Activated CD4-positive, CD25-positive, alpha-beta regulatory T cell treated with anti-CD3 and anti-CD28 coated beads, Interleukin-2, amount 50 U/mL, for 24 hours (primary cell): ENCODE measurements at regions not wholly inside any gene's neighbourhood (a gene's known extent, or its start where the extent isn't known, plus 50 kb on each side); places are given as distances from the start of the nearest gene placed in this dataset.
"Not testable (repeated sequence)": the region's sequence is repeated elsewhere in the genome, so short reads cannot be mapped to it uniquely, and the experiment has no call there.

Source experiments
- ATAC-seq, 2 donors: fragments of 150-1000 bp; cut with Tn5 transposase; one replicate each; pipeline ENCODE4 v1.10.0; 2021; ENCODE audit warnings: mild to moderate bottlenecking in 1 of 2, moderate library complexity in 1 of 2

- not testable (repeated sequence) for ATAC-seq
Observed at GRCh38 chr7:128561116-128561722, 84.7 kb downstream of the METTL2B start.

DNA sequence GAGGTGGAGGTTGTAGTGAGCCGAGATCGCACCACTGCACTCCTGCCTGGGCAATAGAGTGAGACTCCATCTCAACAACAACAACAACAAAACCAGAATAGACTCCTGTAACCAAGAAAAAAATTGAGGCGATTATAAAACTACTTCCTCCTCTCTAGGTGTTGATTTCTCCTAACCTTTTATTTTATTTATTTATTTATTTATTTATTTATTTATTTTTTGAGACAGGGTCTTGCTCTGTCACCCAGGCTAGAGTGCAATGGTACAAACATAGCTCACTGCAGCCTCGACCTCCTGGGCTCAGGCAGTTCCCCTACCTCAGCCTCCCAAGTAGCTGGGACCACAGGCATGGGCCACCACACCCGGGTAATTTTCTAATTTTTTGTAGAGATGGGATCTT, 86.2 kb downstream of the METTL2B start:
- not testable (repeated sequence) for ATAC-seq

- peak in 1 of 2 donors; percentile 38 for ATAC-seq
Observed at GRCh38 chr7:128564123-128564700, 87.7 kb downstream of the METTL2B start.

DNA sequence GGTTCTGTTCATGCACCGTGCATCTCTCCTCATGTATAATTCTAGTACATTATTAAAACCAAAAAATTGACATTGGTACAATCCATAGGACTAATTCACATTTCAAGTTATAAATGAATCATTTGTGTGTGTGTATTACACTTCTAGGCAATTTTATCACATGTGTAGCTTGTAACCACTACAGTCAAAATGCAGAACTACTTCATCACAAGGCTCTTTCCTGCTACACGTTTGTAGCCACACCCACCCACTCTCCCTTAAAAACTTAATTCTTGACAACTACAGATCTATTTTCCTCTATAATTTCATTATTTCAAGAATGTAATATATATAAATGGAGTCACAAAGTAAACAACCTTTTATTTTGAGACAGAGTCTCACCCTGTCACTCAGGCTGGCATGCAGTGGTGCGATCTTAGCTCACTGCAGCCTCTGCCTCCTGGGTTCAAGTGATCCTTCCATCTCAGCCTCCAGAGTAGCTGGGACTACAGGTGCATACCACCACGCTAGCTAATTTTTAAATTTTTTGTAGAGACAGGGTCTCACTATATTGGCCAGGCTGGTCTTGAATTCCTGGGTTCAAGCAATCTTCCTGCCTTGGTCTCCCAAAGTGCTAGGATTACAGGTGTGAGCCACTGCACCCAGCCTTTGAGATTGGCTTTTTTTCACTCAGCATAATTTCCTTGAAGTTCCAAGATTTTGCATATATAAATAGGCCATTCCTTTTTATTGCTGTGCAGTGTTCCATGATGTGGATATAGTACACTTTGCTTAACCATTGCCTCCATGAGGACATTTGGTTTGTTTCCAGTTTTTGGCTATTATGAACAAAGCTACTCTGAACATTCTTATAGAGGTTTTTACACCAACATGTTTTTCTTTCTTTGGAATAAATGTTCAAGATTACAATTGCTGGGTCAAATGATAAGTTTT, 88.7 kb downstream of the METTL2B start:
- not testable (repeated sequence) for ATAC-seq

- not testable (repeated sequence) for ATAC-seq
Observed at GRCh38 chr7:128575277-128575676, 96.8 kb upstream of the GARIN1A start.

DNA sequence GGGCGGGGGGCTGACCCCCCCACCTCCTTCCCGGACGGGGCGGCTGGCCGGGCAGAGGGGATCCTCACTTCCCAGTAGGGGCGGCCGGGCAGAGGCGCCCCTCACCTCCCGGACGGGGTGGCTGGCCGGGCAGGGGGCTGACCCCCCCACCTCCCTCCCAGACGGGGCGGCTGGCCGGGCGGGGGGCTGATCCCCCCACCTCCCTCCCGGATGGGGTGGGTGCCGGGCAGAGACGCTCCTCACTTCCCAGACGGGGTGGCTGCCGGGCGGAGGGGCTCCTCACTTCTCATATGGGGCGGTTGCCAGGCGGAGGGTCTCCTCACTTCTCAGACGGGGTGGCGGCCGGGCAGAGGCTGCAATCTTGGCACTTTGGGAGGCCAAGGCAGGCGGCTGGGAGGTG, 95.1 kb upstream of the GARIN1A start:
- ATAC-seq = not testable (repeated sequence)

DNA sequence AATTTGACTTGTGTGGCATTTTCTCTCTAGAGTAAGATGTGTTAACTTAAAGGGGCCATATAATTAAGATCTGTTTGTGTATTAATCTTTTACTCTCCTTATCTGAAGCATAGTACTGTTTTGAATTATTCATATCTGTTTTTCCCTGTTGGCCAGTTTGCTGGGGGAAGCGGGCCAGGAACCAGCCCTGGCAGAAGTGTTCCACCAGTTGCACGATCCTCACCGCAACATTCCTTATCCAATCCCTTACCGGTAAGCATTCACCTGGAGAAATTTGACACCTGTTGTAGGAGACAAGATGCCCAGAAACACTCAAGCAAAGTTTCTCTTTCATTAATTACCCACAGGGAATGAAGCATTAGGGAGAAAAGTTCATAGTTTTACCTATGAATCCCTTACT, 92.2 kb upstream of the GARIN1A start:
- ATAC-seq = not testable (repeated sequence)

- ATAC-seq = not testable (repeated sequence)
Observed at GRCh38 chr7:128581100-128581499, 91.0 kb upstream of the GARIN1A start.

- not testable (repeated sequence) for ATAC-seq
Observed at GRCh38 chr7:128581825-128582561, 90.1 kb upstream of the GARIN1A start.

DNA sequence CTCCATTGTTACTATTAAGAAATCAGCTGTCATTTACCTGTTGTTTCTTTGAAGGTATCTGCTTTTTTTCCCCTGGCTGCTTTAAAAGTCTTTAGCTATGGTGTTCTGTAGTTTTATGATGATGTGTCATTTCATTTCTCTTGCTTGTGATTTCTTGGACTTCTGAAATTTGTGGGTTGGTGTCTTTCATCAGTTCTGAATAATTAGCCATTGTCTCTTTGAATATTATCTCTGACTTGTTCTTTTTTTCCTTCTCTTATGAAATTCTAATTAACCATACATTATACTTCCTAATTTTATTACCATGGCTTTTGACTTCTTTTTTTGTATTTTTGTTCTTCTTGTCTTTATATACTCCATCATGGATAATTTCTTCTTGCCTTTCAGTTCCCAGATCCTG, 85.4 kb upstream of the GARIN1A start:
- ATAC-seq = not testable (repeated sequence)

DNA sequence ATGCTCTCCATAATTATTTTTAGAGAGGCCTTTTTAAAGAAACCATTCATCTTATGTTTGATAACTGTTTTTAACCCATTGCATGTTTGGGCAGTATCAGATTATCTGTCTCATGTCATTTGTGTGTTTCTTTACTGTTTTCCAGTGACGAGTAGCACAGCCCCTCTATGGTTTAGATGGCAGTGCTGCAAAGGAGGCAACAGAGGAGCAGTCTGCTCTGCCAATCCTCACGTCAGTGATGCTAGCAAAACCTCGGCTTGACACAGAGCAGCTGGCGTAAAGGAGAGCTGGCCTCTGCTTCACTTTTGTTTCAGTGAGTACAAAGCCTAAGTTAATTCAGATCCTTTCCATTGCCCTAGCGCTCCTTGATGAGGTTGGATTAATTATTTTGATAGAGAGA, 80.4 kb upstream of the GARIN1A start:
- ATAC-seq = no peak

GRCh38 chr7:128592209-128592608, 79.9 kb upstream of the GARIN1A start:
- ATAC-seq = not testable (repeated sequence)

- ATAC-seq = not testable (repeated sequence)
Observed at GRCh38 chr7:128594061-128594460, 78.0 kb upstream of the GARIN1A start.

DNA sequence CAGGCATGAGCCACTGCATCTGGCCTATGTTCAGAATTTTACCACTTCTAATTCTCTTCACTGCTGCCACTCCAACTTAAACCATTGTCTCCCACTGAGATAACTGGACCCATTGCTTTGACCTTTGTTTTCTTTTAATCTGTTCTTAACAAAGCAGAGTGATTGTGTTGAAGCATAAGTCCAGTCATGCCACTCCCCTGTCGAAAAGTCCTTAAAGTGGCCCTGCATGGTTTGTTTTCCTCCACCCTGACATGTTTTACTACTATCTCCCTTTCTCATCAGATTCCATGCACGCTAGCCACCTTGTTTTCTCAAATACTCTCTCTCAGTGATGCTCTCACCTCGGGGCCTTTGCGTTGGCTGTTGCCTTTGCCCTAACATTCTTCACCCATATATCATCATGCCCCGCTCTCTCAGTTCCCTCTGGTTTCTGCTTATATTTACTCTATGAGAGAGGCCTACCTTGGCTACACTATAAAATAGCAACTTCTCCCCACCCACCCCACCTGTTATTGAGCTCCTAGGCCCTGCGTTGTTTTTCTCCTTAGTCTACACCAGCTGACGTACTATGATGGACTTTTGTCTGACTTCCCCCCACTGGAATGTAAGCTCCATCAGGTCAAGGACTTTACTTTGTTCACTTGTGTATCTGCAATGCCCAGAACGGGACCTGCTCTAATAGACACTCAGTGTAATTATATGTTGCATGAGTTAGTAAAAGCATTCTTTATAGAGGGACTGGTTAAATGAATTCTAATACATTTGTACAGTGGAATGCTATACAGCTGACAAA, 75.6 kb upstream of the GARIN1A start:
- ATAC-seq = not testable (repeated sequence)

- ATAC-seq = not testable (repeated sequence)
Observed at GRCh38 chr7:128598946-128599345, 73.1 kb upstream of the GARIN1A start.

GRCh38 chr7:128608678-128609421, 63.2 kb upstream of the GARIN1A start:
- ATAC-seq = peak; percentile 91 to 92

GRCh38 chr7:128613366-128613765, 58.7 kb upstream of the GARIN1A start:
- ATAC-seq = not testable (repeated sequence)

DNA sequence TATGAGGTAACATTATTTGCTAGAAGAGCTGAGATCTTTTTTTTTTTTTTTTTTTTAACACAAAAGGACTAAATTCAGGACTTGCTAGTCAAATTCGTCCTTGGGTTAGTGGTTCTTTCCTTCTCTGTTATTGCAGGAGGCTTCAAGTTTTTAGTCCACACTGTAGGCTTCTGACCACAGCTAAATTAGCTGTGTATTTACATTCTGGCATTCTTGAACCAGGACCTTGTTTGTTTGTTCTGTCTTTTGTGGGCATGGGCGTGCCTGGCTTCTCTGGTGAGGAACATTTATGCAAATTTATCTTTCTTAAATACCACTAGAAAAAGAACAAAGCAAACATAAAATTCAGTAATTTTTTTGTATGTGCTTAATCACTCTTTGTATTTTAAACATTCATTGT, 57.3 kb upstream of the GARIN1A start:
- not testable (repeated sequence) for ATAC-seq

DNA sequence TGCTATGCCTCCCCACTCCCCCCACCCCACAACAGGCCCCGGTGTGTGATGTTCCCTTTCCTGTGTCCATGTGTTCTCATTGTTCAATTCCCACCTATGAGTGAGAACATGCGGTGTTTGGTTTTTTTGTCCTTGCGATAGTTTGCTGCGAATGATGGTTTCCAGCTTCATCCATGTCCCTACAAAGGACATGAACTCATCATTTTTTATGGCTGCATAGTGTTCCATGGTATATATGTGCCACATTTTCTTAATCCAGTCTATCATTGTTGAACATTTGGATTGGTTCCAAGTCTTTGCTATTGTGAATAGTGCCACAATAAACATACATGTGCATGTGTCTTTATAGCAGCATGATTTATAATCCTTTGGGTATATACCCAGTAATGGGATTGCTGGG, 55.3 kb upstream of the GARIN1A start:
- not testable (repeated sequence) for ATAC-seq
